ENCODE measurements at regions not wholly inside any gene's neighbourhood (a gene's known extent, or its start where the extent isn't known, plus 50 kb on each side); places are given as distances from the start of the nearest gene placed in this dataset.

GRCh38 chr21:27132266-27132665 is 165.4 kb upstream of the ADAMTS5 start:
- no peak for TF ChIP-seq CTCF (IDR thresholded peaks at IDR 0.05)
- no peak for TF ChIP-seq POLR2A (IDR thresholded peaks at IDR 0.05)
